WERI-Rb-1 (cell line): ENCODE measurements at regions not wholly inside any gene's neighbourhood (a gene's known extent, or its start where the extent isn't known, plus 50 kb on each side); places are given as distances from the start of the nearest gene placed in this dataset.

Experiments used
- DNase-seq: peaks from one replicate; pipeline ENCODE4 v3.0.0-alpha.2; 2020
- H3K27ac ChIP-seq: fragments of 250-450 bp; sonication (Bioruptor Pico); 2 replicates; pipeline ENCODE4 v1.5.1; 2020; ENCODE audit warnings: mild to moderate bottlenecking, moderate library complexity
- H3K27me3 ChIP-seq: fragments of 250-450 bp; sonication (Bioruptor Pico); 2 replicates; pipeline ENCODE4 v1.5.1; 2021; ENCODE audit warnings: mild to moderate bottlenecking, low read depth, moderate library complexity; ENCODE audit not compliant: insufficient read depth, severe bottlenecking
- H3K36me3 ChIP-seq: fragments of 250-450 bp; sonication (Bioruptor Pico); 2 replicates; pipeline ENCODE4 v1.5.1; 2020; ENCODE audit warnings: mild to moderate bottlenecking, moderate library complexity
- H3K4me3 ChIP-seq: 2 replicates; pipeline ENCODE4 v1.5.1; 2011; ENCODE audit warnings: low read depth, mild to moderate bottlenecking, control low read depth, low read length
- H3K9me3 ChIP-seq: fragments of 250-450 bp; sonication (Bioruptor Pico); 2 replicates; pipeline ENCODE4 v1.5.1; 2021; ENCODE audit warnings: mild to moderate bottlenecking, moderate library complexity; ENCODE audit not compliant: severe bottlenecking
- TF ChIP-seq, protein P1 (sequence below): IDR thresholded peaks from 2 replicates; pipeline ENCODE4 v1.5.1; 2011; ENCODE audit warnings: low read depth, mild to moderate bottlenecking, control low read depth, inconsistent platforms, low read length

DNA sequence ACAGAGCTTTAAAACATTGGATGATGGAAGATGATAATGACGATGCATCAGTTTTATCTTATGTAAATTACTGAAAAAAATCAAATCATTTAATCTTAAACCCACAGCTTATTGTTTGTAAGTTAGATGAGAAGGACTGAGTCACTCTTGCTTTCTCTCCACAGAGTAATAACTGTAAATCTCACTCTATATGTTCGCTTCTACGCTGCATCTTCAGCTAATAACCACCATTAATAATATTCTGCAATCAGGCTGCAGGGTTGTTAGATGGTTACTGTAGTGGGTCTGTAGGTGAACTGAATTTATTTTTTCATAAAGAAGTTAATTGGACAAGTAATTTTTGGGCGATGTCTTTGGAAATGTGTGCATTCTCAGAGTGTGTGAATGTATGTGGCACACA lies 260.0 kb downstream of the FAT3 start:
- Histone ChIP-seq H3K9me3 (no peaks in the 10 kb centered on the region), H3K27ac (no peak overlapping the region), H3K27me3 (no peaks in the 10 kb centered on the region), H3K4me3 (no peak overlapping the region), H3K36me3 (no peaks in the 10 kb centered on the region)
- DNase-seq: no peak
- TF ChIP-seq, protein P1, sequence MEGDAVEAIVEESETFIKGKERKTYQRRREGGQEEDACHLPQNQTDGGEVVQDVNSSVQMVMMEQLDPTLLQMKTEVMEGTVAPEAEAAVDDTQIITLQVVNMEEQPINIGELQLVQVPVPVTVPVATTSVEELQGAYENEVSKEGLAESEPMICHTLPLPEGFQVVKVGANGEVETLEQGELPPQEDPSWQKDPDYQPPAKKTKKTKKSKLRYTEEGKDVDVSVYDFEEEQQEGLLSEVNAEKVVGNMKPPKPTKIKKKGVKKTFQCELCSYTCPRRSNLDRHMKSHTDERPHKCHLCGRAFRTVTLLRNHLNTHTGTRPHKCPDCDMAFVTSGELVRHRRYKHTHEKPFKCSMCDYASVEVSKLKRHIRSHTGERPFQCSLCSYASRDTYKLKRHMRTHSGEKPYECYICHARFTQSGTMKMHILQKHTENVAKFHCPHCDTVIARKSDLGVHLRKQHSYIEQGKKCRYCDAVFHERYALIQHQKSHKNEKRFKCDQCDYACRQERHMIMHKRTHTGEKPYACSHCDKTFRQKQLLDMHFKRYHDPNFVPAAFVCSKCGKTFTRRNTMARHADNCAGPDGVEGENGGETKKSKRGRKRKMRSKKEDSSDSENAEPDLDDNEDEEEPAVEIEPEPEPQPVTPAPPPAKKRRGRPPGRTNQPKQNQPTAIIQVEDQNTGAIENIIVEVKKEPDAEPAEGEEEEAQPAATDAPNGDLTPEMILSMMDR: no peak

DNA sequence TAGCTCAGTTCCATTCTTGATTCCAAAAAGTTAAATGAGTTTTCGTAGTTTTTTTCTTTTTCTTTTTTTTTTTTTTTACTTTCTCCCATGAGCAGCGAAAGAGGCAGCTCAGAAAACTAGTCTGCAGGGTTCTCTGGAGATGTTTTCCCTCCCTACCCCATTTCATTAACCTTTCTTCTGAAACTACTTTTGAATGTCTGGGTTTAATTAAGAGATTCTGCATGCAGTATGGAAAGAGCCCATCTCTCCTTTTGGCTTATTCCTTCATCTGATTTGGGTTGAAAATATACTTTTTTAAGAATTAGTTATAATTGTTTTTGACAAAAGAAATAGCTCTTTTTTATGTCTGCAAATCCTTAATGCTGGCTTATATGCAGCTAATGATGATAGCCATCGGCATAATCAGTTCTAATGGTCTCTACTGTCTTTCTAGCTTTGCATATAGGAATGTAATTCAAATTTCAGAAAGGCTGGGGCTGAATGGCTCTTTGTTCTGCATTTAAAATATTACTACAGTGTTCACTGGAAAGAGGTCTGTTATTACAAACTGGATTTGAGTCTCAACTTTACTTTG lies 265.3 kb downstream of the FAT3 start:
- no peak for DNase-seq
- no peak overlapping the region for H3K27ac ChIP-seq
- H3K9me3 ChIP-seq: no peaks in the 10 kb centered on the region
- H3K4me3 ChIP-seq: no peak overlapping the region
- H3K27me3 ChIP-seq: no peaks in the 10 kb centered on the region
- no peaks in the 10 kb centered on the region for H3K36me3 ChIP-seq
- TF ChIP-seq, protein P1: no peak

DNA sequence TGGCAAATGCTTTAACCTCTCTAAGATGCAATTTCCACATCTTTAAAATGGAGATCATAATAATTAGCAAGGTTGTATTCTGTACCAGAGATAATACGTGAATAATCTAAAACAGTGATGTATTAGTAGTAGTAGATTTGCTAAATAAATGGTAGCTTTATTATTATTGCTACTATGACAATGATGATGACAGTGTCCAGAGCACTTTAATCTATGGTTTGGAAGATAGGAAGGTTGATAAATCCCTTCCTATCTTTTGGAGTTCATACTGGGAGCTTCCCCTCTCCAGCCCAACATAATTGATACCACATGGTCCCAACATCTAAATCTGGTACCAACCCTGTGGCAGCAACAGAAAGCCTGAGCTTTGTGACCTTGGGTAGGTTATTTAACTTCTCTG lies 267.8 kb downstream of the FAT3 start:
- H3K27ac ChIP-seq: no peak overlapping the region
- no peaks in the 10 kb centered on the region for H3K27me3 ChIP-seq
- H3K9me3 ChIP-seq: no peaks in the 10 kb centered on the region
- no peaks in the 10 kb centered on the region for H3K36me3 ChIP-seq
- TF ChIP-seq, protein P1: no peak
- no peak overlapping the region for H3K4me3 ChIP-seq
- no peak for DNase-seq

DNA sequence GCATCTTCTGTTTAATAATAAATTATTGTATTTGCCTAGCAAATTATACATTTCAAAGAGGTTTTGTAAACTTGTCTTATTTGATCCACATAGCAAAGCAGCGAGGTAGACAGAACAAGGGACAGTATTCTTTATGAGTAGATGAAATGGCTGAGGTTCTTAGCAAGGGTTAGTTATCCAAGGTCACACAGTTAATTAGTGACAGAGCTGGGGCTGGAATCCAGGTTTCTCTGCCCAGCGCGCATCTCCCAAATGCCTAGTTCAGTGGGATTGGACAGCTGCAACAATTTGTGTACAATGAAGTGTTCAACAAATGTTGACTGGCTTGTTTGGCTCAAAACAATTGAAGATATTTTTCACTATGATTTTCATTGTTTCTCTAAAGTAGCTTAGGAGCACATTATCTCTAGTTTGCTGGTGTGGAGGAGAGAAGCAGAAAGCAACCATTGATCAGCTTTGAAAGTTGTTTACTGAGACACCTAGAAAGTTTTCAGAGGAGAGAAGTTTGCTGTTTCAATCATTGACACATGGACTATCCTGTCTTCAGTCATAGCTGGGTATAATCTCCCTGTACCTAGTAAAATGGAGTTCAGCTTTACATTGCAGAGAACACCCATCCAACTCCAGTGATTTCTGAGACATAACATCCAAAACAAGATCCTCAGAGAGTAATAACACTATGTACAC lies 270.6 kb downstream of the FAT3 start:
- H3K9me3 ChIP-seq: no peaks in the 10 kb centered on the region
- no peak for DNase-seq
- no peak overlapping the region for H3K27ac ChIP-seq
- no peaks in the 10 kb centered on the region for H3K36me3 ChIP-seq
- TF ChIP-seq, protein P1: no peak
- H3K4me3 ChIP-seq: no peak overlapping the region
- no peaks in the 10 kb centered on the region for H3K27me3 ChIP-seq

DNA sequence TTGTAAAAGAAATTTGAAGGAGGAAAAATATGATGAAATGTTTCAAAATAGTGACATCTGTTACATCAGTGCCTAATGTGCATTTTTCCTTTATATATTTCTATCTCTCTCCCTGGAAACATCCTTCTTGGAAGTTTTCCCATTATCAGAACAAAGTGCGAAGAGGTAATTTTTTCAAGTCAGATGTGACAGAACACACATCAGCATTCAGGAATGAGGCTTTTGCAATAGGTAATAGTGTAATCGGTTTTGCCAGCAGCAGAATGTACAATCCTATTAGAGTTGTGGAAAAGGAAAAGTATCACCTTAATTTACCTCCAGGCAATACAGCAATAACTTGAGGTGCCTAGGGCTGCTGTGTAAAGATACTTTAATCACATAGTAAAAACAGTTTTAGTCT lies 275.8 kb downstream of the FAT3 start:
- no peaks in the 10 kb centered on the region for H3K36me3 ChIP-seq
- no peaks in the 10 kb centered on the region for H3K9me3 ChIP-seq
- no peak overlapping the region for H3K27ac ChIP-seq
- no peak for DNase-seq
- TF ChIP-seq, protein P1: no peak
- no peak overlapping the region for H3K4me3 ChIP-seq
- no peaks in the 10 kb centered on the region for H3K27me3 ChIP-seq
